CD4-positive, alpha-beta T cell (primary cell): ENCODE measurements at regions not wholly inside any gene's neighbourhood (a gene's known extent, or its start where the extent isn't known, plus 50 kb on each side); places are given as distances from the start of the nearest gene placed in this dataset.
"Not testable (repeated sequence)": the region's sequence is repeated elsewhere in the genome, so short reads cannot be mapped to it uniquely, and the experiment has no call there.

Source experiments
- ATAC-seq: fragments of 200-7000 bp; cut with Tn5 transposase; one replicate; pipeline ENCODE4 v1.10.0; 2022; ENCODE audit warnings: mild to moderate bottlenecking; ENCODE audit not compliant: poor library complexity
- CTCF ChIA-PET: fragments of 350-600 bp; sonication (Branson Sonifier 250); formaldehyde crosslinking; loops from one replicate; lab custom pipeline; 2021; ENCODE audit warnings: antibody characterized with exemption, inconsistent platforms; lab: Charles Lee
- POLR2A ChIA-PET: fragments of 350-600 bp; sonication (Branson Sonifier 250); formaldehyde crosslinking; loops from one replicate; lab custom pipeline; 2021; ENCODE audit warnings: antibody characterized with exemption, inconsistent platforms; lab: Charles Lee
- DNase-seq, 14 experiments: peaks; one replicate each; pipeline ENCODE4 v3.0.0-alpha.2; 2013 to 2020; ENCODE audit warnings: mixed read lengths in 2 of 14
- H3K27ac ChIP-seq, 2 donors: one replicate each; pipeline versions ENCODE4 v1.5.1 to v1.7.0; 2013; ENCODE audit warnings: low read length in 2 of 2, low read depth in 1 of 2, mild to moderate bottlenecking in 1 of 2
- H3K27me3 ChIP-seq, 2 experiments: 1 replicate in 1 of 2; 2 replicates in 1 of 2; pipeline versions ENCODE4 v1.6.1 to v1.7.0; 2013; ENCODE audit warnings: low read length in 2 of 2, control low read depth in 1 of 2, mild to moderate bottlenecking in 1 of 2, moderate library complexity in 1 of 2; ENCODE audit not compliant: insufficient read depth in 2 of 2, control insufficient read depth in 1 of 2
- H3K36me3 ChIP-seq: one replicate; pipeline ENCODE4 v1.6.1; 2013; ENCODE audit warnings: low read length, control low read depth; ENCODE audit not compliant: insufficient read depth
- H3K4me1 ChIP-seq: one replicate; pipeline ENCODE4 v1.6.1; 2013; ENCODE audit warnings: low read length, control low read depth; ENCODE audit not compliant: insufficient read depth
- H3K4me3 ChIP-seq: one replicate; pipeline ENCODE4 v1.5.1; 2013; ENCODE audit warnings: mild to moderate bottlenecking, low read length, moderate library complexity
- H3K9me3 ChIP-seq, 2 experiments: 1 replicate in 1 of 2; 2 replicates in 1 of 2; pipeline versions ENCODE4 v1.6.1 to v1.7.0; 2013; ENCODE audit warnings: low read length in 2 of 2, mild to moderate bottlenecking in 2 of 2, control low read depth in 1 of 2, moderate library complexity in 1 of 2; ENCODE audit not compliant: control insufficient read depth in 1 of 2, insufficient read depth in 1 of 2
- H3K27ac Mint-ChIP-seq: one replicate; pipeline ENCODE4 v1.8.0; 2020; ENCODE audit warnings: mixed read lengths
- H3K27me3 Mint-ChIP-seq: one replicate; pipeline ENCODE4 v1.8.0; 2021; ENCODE audit warnings: mixed read lengths
- H3K36me3 Mint-ChIP-seq: one replicate; pipeline ENCODE4 v1.8.0; 2021; ENCODE audit warnings: low read depth, mixed read lengths
- H3K4me1 Mint-ChIP-seq: one replicate; pipeline ENCODE4 v1.8.0; 2021; ENCODE audit warnings: low read depth, mixed read lengths
- H3K4me3 Mint-ChIP-seq: one replicate; pipeline ENCODE4 v1.8.0; 2020; ENCODE audit warnings: mild to moderate bottlenecking, mixed read lengths
- H3K9me3 Mint-ChIP-seq: one replicate; pipeline ENCODE4 v1.8.0; 2020; ENCODE audit warnings: mixed read lengths
- CTCF ChIP-seq: fragments of 200-600 bp; IDR thresholded peaks from one replicate; pipeline ENCODE4 v1.8.0; 2022; ENCODE audit warnings: antibody characterized with exemption, mild to moderate bottlenecking
- intact Hi-C, 2 experiments: fragments of 100-400 bp; cut with DNase I in 1 of 2; cut with micrococcal nuclease in 1 of 2; formaldehyde crosslinking; loops; one replicate each; pipeline versions ENCODE4 v1.15.1 to v1.9.0; 2023 to 2025; cut with DNase I, micrococcal nuclease

- no peak overlapping the region for H3K27ac Mint-ChIP-seq
- ChIA-PET CTCF (no interaction called here), POLR2A (no interaction called here)
- Histone ChIP-seq H3K36me3 (no peaks in the 10 kb centered on the region), H3K27ac (no peak overlapping the region), H3K27me3 (no peaks in the 10 kb centered on the region), H3K9me3 (peaks cover 0 to 3% of the 10 kb centered on the region in 2 experiments), H3K4me1 (no peaks in the 10 kb centered on the region), H3K4me3 (no peak overlapping the region)
- peaks cover 2% of the 10 kb centered on the region for H3K9me3 Mint-ChIP-seq
- H3K36me3 Mint-ChIP-seq, result no peaks in the 10 kb centered on the region
- ATAC-seq (no peak), DNase-seq (no peak)
- H3K4me3 Mint-ChIP-seq, result no peak overlapping the region
- no peaks in the 10 kb centered on the region for H3K27me3 Mint-ChIP-seq
- intact Hi-C loops, result no loop called here
- TF ChIP-seq CTCF, result no peak
- H3K4me1 Mint-ChIP-seq, result no peaks in the 10 kb centered on the region
Measured at GRCh38 chr6:94893327-94893726, 684.0 kb upstream of the MANEA start.

- H3K4me1 Mint-ChIP-seq, H3K36me3 ChIP-seq, DNase-seq, H3K36me3 Mint-ChIP-seq, H3K4me1 ChIP-seq, H3K4me3 Mint-ChIP-seq, H3K27ac ChIP-seq, H3K27me3 Mint-ChIP-seq, H3K27ac Mint-ChIP-seq, H3K27me3 ChIP-seq, CTCF ChIA-PET, H3K9me3 ChIP-seq, H3K9me3 Mint-ChIP-seq, H3K4me3 ChIP-seq, intact Hi-C loops, ATAC-seq, POLR2A ChIA-PET: not testable (repeated sequence)
Measured at GRCh38 chr6:94873819-94874218, 703.5 kb upstream of the MANEA start.

GRCh38 chr6:94862112-94862511, 715.2 kb upstream of the MANEA start:
- Histone ChIP-seq H3K27me3 (no peaks in the 10 kb centered on the region), H3K9me3 (no peaks in the 10 kb centered on the region), H3K4me1 (no peaks in the 10 kb centered on the region), H3K27ac (no peak overlapping the region), H3K36me3 (no peaks in the 10 kb centered on the region), H3K4me3 (no peak overlapping the region)
- no peak for DNase-seq
- Mint-ChIP-seq H3K36me3 (no peaks in the 10 kb centered on the region), H3K9me3 (no peaks in the 10 kb centered on the region), H3K27me3 (no peaks in the 10 kb centered on the region), H3K27ac (no peak overlapping the region), H3K4me1 (no peaks in the 10 kb centered on the region), H3K4me3 (no peak overlapping the region)
- no peak for ATAC-seq
- ChIA-PET POLR2A (no interaction called here), CTCF (no interaction called here)
- intact Hi-C loops, result no loop called here
- no peak for TF ChIP-seq CTCF

- Histone ChIP-seq H3K27me3 (no peaks in the 10 kb centered on the region), H3K27ac (no peak overlapping the region), H3K36me3 (no peaks in the 10 kb centered on the region), H3K4me3 (no peak overlapping the region), H3K4me1 (no peaks in the 10 kb centered on the region), H3K9me3 (no peaks in the 10 kb centered on the region)
- ChIA-PET POLR2A (no interaction called here), CTCF (no interaction called here)
- H3K36me3 Mint-ChIP-seq, result no peaks in the 10 kb centered on the region
- no peak overlapping the region for H3K27ac Mint-ChIP-seq
- DNase-seq (no peak), ATAC-seq (no peak)
- intact Hi-C loops, result no loop called here
- no peak for TF ChIP-seq CTCF
- no peaks in the 10 kb centered on the region for H3K9me3 Mint-ChIP-seq
- no peaks in the 10 kb centered on the region for H3K4me1 Mint-ChIP-seq
- no peak overlapping the region for H3K4me3 Mint-ChIP-seq
- no peaks in the 10 kb centered on the region for H3K27me3 Mint-ChIP-seq
Measured at GRCh38 chr6:94859924-94860323, 717.4 kb upstream of the MANEA start.

- H3K27ac Mint-ChIP-seq, H3K27me3 Mint-ChIP-seq, CTCF ChIA-PET, H3K36me3 ChIP-seq, POLR2A ChIA-PET, ATAC-seq, H3K4me1 Mint-ChIP-seq, DNase-seq, H3K4me3 ChIP-seq, H3K27ac ChIP-seq, intact Hi-C loops, H3K9me3 ChIP-seq, H3K9me3 Mint-ChIP-seq, H3K4me1 ChIP-seq, H3K27me3 ChIP-seq, H3K4me3 Mint-ChIP-seq, H3K36me3 Mint-ChIP-seq: not testable (repeated sequence)
Measured at GRCh38 chr6:94856999-94857398, 720.3 kb upstream of the MANEA start.
